ENCODE measurements at regions not wholly inside any gene's neighbourhood (a gene's known extent, or its start where the extent isn't known, plus 50 kb on each side); places are given as distances from the start of the nearest gene placed in this dataset.
"Not testable (repeated sequence)": the region's sequence is repeated elsewhere in the genome, so short reads cannot be mapped to it uniquely, and the experiment has no call there.

DNA sequence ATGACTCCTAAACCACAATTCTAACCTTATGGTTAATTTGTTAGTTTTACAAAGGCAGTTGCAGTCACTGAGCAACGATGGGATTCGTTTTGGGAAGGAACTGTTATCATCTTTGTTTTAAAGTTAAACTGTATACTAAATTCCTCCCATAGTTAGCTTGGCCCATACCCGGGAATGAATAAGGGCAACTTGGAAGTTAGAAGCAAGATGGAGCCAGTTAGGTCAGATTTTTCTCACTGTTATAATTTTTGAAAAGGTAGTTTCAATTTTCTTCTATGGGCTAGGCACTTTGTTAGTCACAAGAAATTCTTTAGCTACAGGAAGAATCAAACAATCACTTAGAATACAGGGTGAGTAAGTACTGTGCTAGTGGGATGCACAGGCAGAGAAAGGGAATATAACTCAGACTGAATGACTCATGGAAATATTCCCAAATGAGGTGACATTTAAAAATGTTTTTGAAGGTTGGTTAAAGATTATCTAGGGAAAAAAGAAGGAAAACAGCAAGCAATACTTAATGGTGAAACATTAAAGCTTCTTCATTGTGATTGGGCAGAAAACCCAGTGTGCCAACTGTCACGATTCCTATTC is 153.6 kb downstream of the MAGEB17 start:
- no peak for DNase-seq

DNA sequence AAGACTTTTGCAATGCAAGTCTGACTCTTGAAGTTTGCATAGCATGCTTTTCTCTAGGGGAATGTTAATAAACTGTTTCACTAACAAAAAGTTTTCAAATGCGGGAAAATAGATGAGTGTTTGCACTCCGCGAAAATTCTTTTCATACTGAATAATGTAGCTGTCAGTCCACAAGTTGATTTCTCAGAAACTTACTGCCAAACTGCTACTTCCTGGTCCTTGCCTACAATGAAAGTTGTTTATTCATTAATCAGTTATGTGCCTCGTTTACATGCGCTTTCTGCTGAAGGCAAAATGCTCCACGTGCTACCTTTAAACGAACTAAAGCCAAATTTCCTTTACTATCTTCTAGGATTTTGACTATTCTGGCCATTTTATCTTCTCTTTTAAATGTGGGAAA is 166.2 kb downstream of the MAGEB17 start:
- DNase-seq, result no peak

GRCh38 chrX:16335181-16335580 is 167.9 kb downstream of the MAGEB17 start:
- no peak for DNase-seq

DNA sequence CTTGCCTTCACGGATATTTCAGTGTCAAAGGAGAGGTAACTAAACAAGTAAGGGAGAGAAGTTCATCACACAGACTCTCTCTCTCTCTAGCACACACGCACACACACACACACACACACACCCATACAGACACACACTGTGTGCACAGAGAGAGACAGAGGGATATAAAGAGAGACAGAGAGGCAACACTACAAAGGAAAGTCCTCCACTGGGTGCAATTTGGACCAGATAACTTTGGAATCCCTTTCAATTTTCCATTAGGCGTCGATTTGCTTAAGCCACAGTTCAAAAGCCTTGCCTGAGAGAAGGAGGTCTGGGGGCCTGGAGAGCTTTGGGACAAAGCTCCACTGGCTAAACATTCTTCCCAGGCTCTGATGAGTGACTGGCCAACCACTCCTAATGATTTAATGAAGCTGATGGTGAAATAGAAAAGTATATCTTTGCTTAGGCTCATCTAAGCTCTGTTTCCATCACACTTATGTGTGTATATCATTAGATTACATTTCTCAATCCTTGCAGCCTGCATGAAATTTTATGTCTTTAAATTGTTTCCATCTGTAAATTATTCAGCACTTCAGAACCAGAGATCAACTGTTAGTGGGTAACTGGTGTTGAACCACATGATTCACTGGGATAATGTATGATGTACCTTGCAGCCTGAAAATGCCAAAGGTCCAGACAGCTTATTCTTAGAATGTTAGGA is 180.8 kb downstream of the MAGEB17 start:
- no peak for DNase-seq

GRCh38 chrX:16357902-16358301 is 190.6 kb downstream of the MAGEB17 start:
- DNase-seq, result no peak

GRCh38 chrX:16360056-16360455 is 192.8 kb downstream of the MAGEB17 start:
- not testable (repeated sequence) for DNase-seq

DNA sequence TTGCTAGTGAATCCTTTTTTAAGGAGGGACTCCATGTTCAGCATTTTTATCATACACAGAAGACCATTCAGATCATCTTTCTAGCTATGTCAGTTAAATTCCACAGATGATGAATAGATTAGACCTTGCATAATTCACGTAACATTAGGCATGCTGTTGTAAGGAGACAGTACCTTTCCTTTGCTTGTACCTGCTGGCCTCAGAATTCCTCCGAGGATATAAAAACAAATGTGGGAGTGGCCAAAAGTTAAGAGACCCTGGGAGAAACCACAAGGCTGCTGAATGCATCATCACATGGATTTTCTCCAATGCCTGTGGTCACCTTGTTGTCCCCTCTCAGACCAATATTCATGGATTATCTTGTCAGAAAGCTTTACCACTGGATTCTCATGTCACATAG is 201.4 kb downstream of the MAGEB17 start:
- no peak for DNase-seq

DNA sequence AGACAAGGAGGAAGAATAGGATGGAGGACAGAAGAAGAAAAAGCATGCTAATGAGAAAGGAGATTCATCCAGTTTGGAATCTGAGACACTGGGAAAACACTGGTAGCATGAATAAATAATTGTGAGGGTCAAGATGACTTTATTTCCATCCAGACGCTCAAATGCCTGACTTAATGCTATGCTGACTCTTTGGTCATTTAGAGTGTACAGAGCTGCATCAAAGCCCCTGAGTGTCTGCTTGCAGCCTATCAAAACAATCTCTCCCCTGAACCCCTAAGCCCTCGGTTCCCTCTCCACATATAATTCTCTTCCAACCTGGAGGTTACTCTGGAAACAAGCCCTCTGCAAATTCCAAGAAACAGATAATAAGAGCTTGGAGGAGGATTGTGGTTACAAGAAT is 208.8 kb downstream of the MAGEB17 start:
- no peak for DNase-seq

DNA sequence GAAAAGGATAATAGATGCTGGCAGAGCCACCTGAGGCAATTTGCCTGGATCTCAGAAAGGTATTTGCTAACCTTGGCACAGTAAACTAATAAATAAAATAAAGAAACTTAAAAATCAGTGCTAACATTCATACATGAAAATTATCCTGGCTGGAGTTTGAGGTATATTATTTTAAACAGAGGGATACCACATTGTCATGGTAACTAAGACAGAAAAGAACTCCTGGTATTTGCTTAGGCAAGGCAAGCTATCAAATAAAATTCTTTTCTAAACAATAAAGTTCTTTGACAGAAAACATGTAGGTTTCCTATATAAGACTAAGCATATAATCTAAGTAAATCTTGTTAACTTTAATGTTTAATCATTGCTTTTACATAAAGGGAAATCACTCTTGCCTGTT is 218.8 kb downstream of the MAGEB17 start:
- no peak for DNase-seq

GRCh38 chrX:16392597-16392996 is 225.3 kb downstream of the MAGEB17 start:
- no peak for DNase-seq

- no peak for DNase-seq
These were observed 227.0 kb downstream of the MAGEB17 start for GRCh38 chrX:16394290-16394689.

DNA sequence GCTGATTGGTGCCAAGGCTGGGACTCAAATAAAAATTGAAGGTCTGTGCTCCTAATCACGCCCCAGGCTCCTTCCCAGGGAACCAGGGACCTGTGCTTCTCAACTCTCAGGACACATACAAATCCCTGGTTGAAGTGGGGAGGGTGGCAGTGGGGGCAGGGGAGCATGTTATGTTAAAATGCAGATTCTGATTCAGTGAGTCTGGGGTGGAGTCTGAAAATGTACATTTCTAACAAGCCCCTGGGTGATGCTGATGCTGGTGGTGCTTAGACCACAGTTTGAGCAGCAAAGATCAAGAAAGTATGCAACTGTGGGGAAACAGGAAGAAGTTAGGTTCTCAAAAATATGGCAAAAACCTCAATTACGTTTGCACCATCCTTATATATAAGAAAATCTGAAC is 236.5 kb downstream of the MAGEB17 start:
- DNase-seq, result no peak

DNA sequence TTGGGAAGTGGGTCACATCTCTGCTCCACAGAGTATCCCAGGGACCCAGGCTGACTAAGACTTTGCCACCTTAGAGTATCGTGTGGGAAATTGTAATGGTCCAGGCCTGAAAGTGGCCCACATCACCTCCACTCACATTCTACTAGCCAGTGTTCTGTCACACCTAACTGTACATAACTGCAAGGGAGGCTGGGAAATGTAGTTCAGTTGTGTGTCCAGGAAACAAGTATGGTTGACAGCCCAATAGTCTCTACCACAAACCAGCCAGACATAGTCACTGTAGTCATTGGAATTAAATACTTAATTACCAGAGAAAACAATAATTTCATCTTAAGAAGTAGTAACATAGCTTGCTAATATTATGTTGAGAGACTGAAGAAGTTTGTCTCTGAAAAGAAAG is 233.4 kb upstream of the S100G start:
- DNase-seq, result no peak

GRCh38 chrX:16418650-16419049 is 231.3 kb upstream of the S100G start:
- DNase-seq, result no peak

DNA sequence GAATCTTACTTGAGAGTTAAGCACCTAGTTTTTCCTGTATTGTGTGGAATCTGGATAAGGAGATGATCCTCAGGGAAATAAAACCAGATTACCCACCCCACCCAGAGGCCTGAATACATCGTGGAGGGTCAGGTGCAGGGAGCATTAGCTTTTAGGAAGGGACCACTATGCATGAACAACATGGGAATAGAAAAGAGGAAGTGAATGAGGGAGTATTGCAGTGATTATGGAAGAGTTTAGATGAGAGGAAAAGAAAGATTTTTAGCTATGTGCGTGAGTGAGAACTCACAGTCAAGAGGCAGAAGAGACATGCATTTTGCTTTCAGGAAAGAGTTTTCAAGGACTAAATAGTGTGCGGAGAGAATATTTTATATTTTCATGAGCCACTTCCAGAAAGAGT is 222.3 kb upstream of the S100G start:
- no peak for DNase-seq

- no peak for DNase-seq
These were observed 220.6 kb upstream of the S100G start for GRCh38 chrX:16429406-16429805.

DNA sequence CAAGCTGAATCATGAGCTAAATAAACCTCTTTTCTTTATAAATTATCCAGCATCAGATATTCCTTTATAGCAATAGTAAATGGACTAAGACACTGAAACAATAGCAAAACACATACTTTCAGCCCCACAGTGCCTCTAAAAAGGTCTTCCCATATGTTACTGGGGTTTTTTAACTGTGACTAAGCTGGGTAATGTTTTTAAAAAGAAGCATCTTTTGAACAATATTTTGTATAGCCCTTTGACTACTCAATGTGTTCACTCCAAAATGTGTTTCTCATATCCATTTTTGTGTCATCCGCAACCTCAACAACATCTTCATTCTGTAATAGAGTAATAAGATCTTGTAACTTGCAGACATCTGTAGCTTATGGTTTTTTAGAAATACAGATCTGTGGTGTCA is 218.7 kb upstream of the S100G start:
- DNase-seq, result no peak

- DNase-seq, result no peak
These were observed 216.9 kb upstream of the S100G start for GRCh38 chrX:16433021-16433420.

GRCh38 chrX:16435399-16435986 is 214.5 kb upstream of the S100G start:
- DNase-seq, result no peak

DNA sequence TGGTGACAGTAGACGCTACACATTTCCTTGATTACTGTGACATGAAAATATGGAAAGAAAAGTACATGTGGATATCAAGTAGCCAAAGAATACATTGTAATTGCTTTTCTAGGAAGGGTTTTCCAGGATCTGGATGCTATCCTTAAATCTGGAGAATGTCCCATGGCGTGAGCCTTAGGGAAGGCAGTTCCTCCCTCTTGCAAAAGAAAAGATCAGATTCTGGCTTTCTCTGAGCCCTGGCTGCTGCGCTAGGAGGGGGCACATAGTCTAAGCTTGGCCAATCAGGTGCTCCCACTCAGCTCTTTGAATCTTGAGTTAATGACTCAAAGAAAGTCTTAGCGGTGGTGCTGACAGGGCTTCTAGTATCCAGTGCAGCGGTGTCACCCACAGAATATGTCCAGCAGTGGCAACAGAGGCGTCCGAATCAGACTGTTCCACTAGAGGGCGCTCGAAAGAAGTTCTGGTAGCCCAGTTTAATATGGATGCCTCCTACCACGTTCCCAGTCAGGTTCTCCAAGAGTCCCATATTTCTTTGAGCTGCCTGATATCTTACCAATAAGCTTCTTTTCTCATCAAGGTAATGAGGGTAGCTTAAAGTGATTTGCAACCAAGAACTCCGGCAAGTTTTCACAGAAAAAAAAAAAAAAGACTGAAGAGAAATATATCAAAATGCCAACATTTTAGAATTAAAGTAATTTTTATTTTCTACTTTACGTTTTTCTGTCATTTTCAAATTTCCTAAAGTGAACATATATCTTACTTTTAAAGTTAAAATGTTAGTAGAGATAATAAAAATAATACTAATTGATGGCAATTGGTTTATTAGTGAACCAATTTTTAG is 213.4 kb upstream of the S100G start:
- peak; percentile 42 for DNase-seq

GRCh38 chrX:16440446-16440845 is 209.5 kb upstream of the S100G start:
- DNase-seq, result no peak

DNA sequence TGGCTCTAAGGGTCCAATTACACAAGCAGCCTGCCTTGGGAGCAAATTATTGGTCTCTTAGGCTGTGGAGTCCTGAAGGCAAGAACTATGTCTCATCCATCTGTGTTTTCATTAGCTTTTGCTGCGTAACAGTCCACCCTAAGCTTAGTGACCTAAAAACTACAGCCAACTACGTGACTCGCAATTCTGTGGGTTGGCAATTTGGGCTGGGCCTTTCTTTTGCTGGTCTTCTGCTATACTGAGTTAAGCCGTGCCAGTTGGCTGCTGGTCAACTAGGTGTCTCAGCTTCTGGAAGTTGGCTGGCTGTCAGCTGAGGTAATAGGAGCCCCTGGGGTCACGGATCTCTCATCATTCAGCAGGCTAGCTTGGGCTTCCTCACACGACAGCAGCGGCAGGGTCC is 205.6 kb upstream of the S100G start:
- no peak for DNase-seq

DNA sequence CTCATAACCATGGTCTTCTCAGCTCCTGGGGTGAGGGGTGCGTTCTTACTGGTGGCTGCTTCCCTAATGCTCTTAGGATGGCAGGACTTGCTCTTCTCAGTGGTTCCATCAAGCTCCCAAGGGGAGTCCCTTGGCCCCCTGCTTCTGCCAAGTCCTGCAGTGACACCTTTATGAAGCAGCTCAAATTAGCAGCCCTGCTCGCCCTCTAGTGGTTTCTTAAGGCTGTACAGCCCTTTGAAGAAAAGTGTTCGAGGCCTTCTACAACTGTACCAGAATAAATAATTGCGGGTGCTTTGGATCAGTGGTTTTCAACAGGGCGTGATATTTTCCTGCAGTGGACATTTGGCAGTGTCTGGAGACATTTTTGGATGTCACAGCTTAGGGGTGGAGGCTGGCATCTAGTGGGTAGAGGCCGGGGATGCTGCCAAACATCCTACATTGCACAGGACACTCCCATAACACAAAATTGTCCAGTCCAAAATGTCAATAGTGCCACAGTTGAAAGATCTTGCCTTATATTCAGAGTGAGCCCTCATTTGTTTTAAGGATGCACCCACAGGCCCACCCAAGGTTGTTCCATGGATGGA is 204.7 kb upstream of the S100G start:
- DNase-seq, result no peak

All from NCI-H748 treated with DMSO at 0.1 percent for 48 hours (cell line).